ENCODE measurements at regions not wholly inside any gene's neighbourhood (a gene's known extent, or its start where the extent isn't known, plus 50 kb on each side); places are given as distances from the start of the nearest gene placed in this dataset.

GRCh38 chr13:61975001-61975400 lies 559.4 kb upstream of the PCDH20 start:
- Histone ChIP-seq H3K79me2 (ENCODE audit: control insufficient read depth, insufficient read depth, low read length) (no peaks in the 10 kb centered on the region), H3K27ac (ENCODE audit: insufficient read depth, low read depth, low read length) (no peak overlapping the region), H3K9me3 (replicated peaks; ENCODE audit: control insufficient read depth, insufficient read depth, low read length) (no peaks in the 10 kb centered on the region), H3K4me3 (replicated peaks in 1 of 3; ENCODE audit: insufficient read depth in 1 of 3, low read depth in 1 of 3, low read length in 3 of 3) (no peak overlapping the region), H3K4me1 (ENCODE audit: control insufficient read depth, extremely low read depth, insufficient read depth, low read length) (no peaks in the 10 kb centered on the region), H3K4me2 (ENCODE audit: insufficient read depth, low read length) (no peak overlapping the region), H2AFZ (ENCODE audit: low read depth, low read length) (no peak overlapping the region), H3K9me1 (replicated peaks; ENCODE audit: control insufficient read depth, extremely low read depth, insufficient read depth, low read length) (no peaks in the 10 kb centered on the region), H3K36me3 (ENCODE audit: control insufficient read depth in 2 of 2, extremely low read depth in 1 of 2, insufficient read depth in 2 of 2, low read length in 2 of 2) (no peaks in the 10 kb centered on the region), H4K20me1 (replicated peaks; ENCODE audit: control insufficient read depth, extremely low read depth, insufficient read depth, low read length) (no peaks in the 10 kb centered on the region), H3K9ac (replicated peaks; ENCODE audit: extremely low read depth, insufficient read depth, low read length) (no peak overlapping the region), H3K27me3 (ENCODE audit: control insufficient read depth in 2 of 2, insufficient read depth in 2 of 2, low read length in 2 of 2) (no peaks in the 10 kb centered on the region)
- ChIA-PET POLR2A (no interaction called here), CTCF (no interaction called here)
- DNase-seq (ENCODE audit: low read depth, low spot score) (no peak), FAIRE-seq (no peak)
- dilution Hi-C loops (cut with MboI; ENCODE audit: extremely low pct_ligation_motif_present, low sequenced_read_pairs) (no loop called here), intact Hi-C loops (cut with micrococcal nuclease) (no loop called here)
- no TSS peak for BruUV-seq (replicated peaks)
- TF ChIP-seq MAX (IDR thresholded peaks at IDR 0.05; ENCODE audit: insufficient read depth, insufficient read length) (no peak), FOS (IDR thresholded peaks at IDR 0.05; ENCODE audit: borderline replicate concordance, insufficient read depth, low read length) (no peak), EZH2 (IDR thresholded peaks at IDR 0.05; ENCODE audit: borderline replicate concordance, low read depth, low read length, severe bottlenecking) (no peak)

GRCh38 chr13:61965756-61966155 lies 550.1 kb upstream of the PCDH20 start:
- dilution Hi-C loops (cut with MboI; ENCODE audit: extremely low pct_ligation_motif_present, low sequenced_read_pairs) (no loop called here), intact Hi-C loops (cut with micrococcal nuclease) (no loop called here)
- no peak overlapping the region for H3K9ac ChIP-seq (replicated peaks; ENCODE audit: extremely low read depth, insufficient read depth, low read length)
- no peaks in the 10 kb centered on the region for H4K20me1 ChIP-seq (replicated peaks; ENCODE audit: control insufficient read depth, extremely low read depth, insufficient read depth, low read length)
- BruUV-seq (replicated peaks), result no TSS peak
- H3K27ac ChIP-seq (ENCODE audit: insufficient read depth, low read depth, low read length), result no peak overlapping the region
- ChIA-PET CTCF (no interaction called here), POLR2A (no interaction called here)
- H3K79me2 ChIP-seq (ENCODE audit: control insufficient read depth, insufficient read depth, low read length), result no peaks in the 10 kb centered on the region
- H3K9me1 ChIP-seq (replicated peaks; ENCODE audit: control insufficient read depth, extremely low read depth, insufficient read depth, low read length), result no peaks in the 10 kb centered on the region
- no peaks in the 10 kb centered on the region for H3K36me3 ChIP-seq (ENCODE audit: control insufficient read depth in 2 of 2, extremely low read depth in 1 of 2, insufficient read depth in 2 of 2, low read length in 2 of 2)
- H3K4me1 ChIP-seq (ENCODE audit: control insufficient read depth, extremely low read depth, insufficient read depth, low read length), result no peaks in the 10 kb centered on the region
- H3K4me3 ChIP-seq (replicated peaks in 1 of 3; ENCODE audit: insufficient read depth in 1 of 3, low read depth in 1 of 3, low read length in 3 of 3), result no peak overlapping the region
- no peaks in the 10 kb centered on the region for H3K9me3 ChIP-seq (replicated peaks; ENCODE audit: control insufficient read depth, insufficient read depth, low read length)
- DNase-seq (ENCODE audit: low read depth, low spot score) (no peak), FAIRE-seq (no peak)
- no peaks in the 10 kb centered on the region for H3K27me3 ChIP-seq (ENCODE audit: control insufficient read depth in 2 of 2, insufficient read depth in 2 of 2, low read length in 2 of 2)
- no peak overlapping the region for H2AFZ ChIP-seq (ENCODE audit: low read depth, low read length)
- H3K4me2 ChIP-seq (ENCODE audit: insufficient read depth, low read length), result no peak overlapping the region
- TF ChIP-seq POLR2AphosphoS5 (IDR thresholded peaks at IDR 0.05; ENCODE audit: insufficient read depth, low read depth, low read length), result no peak
- TF ChIP-seq MYC (IDR thresholded peaks at IDR 0.05; ENCODE audit: low read depth, low read length), result no peak
- TF ChIP-seq MAX (IDR thresholded peaks at IDR 0.05; ENCODE audit: insufficient read depth, insufficient read length), result no peak
- TF ChIP-seq POLR2A (IDR thresholded peaks at IDR 0.05; ENCODE audit: low read depth, low read length), result no peak
- no peak for TF ChIP-seq JUN (IDR thresholded peaks at IDR 0.05; ENCODE audit: borderline replicate concordance, insufficient read depth, insufficient read length, low read depth)
- TF ChIP-seq, protein P1, sequence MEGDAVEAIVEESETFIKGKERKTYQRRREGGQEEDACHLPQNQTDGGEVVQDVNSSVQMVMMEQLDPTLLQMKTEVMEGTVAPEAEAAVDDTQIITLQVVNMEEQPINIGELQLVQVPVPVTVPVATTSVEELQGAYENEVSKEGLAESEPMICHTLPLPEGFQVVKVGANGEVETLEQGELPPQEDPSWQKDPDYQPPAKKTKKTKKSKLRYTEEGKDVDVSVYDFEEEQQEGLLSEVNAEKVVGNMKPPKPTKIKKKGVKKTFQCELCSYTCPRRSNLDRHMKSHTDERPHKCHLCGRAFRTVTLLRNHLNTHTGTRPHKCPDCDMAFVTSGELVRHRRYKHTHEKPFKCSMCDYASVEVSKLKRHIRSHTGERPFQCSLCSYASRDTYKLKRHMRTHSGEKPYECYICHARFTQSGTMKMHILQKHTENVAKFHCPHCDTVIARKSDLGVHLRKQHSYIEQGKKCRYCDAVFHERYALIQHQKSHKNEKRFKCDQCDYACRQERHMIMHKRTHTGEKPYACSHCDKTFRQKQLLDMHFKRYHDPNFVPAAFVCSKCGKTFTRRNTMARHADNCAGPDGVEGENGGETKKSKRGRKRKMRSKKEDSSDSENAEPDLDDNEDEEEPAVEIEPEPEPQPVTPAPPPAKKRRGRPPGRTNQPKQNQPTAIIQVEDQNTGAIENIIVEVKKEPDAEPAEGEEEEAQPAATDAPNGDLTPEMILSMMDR (IDR thresholded peaks at IDR 0.05; ENCODE audit: extremely low read depth in 1 of 2, insufficient read depth in 1 of 2, low read depth in 1 of 2, low read length in 2 of 2), result no peak
- TF ChIP-seq EZH2 (IDR thresholded peaks at IDR 0.05; ENCODE audit: borderline replicate concordance, low read depth, low read length, severe bottlenecking), result no peak
- no peak for TF ChIP-seq GATA2 (IDR thresholded peaks at IDR 0.05; ENCODE audit: insufficient read depth, insufficient read length, low read depth, low read length)
- no peak for TF ChIP-seq FOS (IDR thresholded peaks at IDR 0.05; ENCODE audit: borderline replicate concordance, insufficient read depth, low read length)

All from endothelial cell of umbilical vein (primary cell).